NOMO-1 treated with dmso at 0.1 percent for 144 hours (cell line): ENCODE measurements at regions not wholly inside any gene's neighbourhood (a gene's known extent, or its start where the extent isn't known, plus 50 kb on each side); places are given as distances from the start of the nearest gene placed in this dataset.

Source experiments
- DNase-seq: peaks from one replicate; lab custom pipeline; 2025; ENCODE audit not compliant: unreplicated experiment; lab: John Stamatoyannopoulos, UW

DNA sequence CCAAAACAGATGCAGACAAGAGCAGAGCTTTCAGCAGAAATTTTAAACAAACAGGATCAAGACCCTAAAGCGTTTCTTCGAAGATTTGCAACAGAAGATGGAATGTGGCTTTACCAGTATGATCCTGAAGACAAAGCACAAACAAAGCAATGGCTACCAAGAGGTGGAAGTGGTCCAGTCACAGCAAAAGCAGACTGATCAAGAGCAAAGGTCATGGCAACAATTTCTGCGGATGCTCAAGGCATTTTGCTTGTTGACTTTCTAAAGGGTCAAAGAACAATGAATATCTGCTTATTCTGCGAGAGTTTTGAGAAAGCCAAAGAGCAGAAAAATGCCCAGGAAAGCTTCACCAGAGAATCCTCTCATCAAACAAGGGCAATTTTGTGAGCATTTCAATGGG lies 130.4 kb downstream of the MBL2 start:
- no peak for DNase-seq

DNA sequence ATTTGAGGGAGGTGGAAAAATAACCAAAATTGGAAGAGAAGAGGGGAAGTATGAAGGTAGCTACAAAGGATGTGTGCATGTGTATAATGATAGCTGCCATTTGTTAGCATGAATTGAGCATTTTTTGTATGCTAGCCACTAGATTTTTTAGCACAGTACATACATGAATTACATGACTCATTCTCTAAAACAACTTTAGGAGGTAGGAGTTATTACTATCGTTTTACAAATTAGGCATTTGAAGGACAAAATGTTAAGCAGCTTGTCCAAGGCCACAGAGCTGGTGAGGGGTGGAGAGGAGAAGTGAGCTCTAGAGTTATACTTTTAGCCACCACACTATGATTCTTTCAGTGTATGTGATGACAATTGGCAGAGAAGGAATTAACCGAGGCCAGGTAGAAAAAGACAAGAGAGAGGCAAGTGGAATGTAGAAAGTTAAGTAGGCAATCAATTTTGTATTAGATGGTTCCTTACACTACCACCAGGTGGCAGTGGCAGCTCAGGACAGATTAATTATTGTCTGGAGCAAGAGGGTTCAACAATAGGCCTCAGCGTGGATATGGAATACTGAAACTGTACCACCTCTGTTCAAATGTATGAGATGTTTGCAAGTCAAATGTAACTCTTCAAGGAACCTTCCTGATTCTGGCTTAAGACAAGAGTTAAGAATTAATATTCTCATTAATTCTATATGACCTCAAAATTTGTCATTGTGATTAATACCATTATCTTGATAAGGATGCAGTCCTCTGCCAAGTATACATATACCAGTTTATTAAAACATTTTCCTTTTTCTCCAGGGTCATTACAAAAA lies 128.0 kb downstream of the MBL2 start:
- peak; percentile 6 for DNase-seq

DNA sequence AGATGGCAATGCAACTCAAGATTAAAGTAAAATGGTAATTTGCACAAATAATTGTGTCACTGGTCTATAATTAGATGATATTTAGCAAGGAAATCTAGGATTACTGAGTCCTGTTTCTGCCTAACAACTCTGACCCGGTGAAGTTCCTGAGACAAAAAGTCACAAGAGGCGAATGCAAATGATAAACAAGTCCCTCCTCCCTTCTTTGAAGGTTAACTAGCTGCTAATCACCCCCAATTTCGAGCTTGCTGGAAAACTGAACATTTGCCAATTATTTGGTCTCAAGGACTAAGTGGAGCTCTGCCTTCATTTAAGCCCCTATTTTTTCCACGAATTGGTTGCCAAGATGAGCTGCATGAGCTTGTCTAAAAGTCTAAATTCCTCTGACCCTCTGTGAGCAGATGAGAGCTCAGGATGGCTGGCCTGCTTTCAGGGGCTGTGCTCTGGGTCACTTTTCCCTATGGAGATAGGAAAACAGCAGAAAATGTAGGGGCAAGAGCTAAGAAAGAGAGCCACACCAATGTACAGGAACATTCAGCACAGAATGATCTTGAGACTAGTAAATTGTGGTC lies 127.3 kb downstream of the MBL2 start:
- no peak for DNase-seq

DNA sequence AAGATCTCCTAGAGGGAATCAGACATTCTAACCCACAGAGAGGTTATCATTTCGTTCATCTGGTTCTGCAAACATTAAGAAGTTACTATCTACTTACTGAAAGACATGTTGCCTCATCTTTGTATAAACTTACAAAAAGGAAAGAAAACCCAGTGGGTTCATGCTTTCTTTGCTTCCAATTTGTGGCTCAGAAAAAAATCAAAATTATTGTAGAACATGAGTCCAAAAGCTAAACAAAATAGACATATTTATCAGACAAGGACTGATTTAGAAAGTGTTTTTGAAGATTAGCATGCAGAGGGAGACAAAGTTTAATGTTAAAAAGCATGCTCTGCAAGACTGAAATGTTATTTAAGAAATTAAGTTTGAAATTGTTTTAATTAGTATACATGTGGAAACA lies 123.1 kb downstream of the MBL2 start:
- DNase-seq = no peak

DNA sequence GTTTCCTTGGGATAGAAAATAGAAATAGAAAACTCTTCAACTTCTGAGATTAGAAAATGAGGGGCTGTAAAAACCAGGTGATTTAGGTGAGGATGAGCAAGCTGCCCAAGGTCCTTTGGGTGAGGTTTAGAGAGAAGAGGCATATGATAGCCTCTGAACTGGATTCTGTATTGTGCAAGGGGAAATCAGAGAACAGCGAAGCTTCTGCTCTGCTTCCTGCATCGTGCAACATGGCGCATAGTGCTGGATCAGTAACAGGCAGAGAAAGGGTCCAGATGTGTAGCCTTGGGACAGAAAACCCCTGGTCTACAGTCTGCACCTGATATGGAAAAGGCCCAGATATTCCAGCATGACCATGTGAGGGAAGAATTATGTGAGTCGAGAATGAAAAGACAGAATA lies 121.7 kb downstream of the MBL2 start:
- DNase-seq = no peak

DNA sequence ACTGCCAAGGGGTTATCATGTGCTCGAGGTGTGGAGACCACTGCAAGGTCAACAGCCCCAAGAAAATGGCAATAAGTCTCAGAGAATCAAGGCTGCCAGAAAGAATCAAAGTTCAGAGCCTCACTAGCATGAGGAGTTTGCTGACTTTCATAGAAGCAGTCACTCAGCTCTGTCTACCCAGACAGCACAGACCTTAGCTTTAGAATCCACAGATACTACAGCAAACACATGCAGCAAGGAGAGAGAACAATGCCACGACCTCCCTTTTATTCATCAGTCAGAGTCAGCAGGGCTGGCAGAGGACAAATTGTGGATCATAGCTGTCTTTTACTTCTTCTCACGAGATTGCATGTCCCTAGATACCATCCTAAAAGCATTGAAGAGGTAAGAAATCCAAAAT lies 121.3 kb downstream of the MBL2 start:
- no peak for DNase-seq

DNA sequence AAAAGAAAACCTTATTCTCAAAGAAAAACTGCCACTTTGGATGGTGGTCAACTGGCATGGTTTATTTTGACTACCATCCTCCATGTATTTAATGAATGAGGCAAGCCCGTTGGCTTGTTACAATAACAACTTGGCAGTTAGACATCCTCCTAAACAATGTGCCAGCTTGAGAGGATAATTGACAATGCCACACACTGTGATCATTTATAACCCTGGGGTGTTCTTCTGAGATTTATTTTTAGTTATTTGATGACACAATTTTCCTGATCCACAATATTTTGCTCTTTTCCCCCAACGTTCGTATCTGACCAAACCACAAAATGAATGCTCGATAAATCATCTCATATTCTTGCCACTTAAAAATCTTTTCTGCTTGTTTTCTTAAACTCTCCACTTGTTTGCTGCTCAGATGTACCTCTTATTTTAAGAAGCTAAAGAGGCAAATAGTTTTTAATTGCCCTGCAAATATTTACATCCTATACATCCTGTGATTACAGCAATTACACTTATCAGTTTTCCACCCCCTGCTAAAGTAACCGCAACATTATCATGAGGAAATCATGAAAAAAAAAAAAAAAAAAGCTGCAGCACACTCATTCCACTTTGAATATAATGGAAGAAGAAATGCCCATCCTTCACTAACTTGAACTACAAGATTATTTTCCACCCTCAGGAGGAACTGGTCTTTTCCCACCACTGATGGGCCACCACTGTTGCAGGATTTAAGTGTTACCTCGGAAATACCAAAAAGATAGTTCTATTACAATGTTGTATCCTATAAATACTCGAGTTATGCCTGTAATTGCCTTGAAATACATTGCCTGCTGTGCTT lies 119.9 kb downstream of the MBL2 start:
- DNase-seq = peak; percentile 43

DNA sequence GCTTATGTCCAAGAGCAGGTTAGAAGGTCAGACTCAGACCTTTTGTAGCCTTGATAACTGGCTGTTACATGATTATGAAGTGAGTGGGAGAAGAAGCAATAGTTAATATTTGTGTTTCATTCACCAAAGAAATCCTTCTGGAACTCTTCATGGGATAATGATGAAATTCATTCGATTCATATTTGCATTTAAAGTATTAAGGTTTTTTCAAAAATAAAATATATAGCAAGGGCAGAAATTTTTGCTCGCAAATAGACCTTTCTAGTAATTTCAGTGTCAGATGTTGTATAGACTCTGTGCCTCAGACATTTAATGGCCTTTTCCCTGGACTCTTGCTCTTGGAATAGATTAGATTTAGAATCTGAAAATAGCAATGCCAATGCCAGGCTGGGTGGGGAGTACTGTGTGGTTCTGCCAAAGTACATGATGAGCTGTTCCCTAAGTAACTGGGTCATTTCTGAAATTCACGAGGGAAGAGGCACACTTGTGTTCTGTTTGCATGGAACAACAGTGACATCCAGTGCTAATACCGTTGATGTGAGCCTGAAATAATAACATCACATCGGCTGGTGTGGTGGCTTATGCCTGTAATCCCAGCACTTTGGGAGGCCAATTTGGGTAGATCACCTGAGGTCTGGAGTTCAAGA lies 119.2 kb downstream of the MBL2 start:
- no peak for DNase-seq

DNA sequence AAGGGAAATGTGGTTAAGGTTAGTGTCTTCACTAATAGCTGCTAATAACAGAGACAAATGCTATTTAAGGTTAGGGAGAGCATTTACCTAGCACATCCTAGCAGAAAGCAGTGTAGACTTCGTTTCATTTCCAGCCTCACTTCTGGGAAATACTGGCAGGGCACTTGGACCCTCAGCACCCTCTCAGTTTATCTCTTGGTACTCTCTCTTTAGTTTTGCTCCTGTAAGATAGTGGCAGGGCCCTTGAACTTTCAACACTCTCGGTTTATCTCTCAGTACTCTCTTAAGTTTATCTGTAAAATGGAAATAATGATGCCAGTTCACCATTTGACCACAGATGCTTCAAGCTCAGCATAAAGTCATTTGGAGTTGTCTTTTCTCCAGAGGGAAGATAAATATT lies 118.4 kb downstream of the MBL2 start:
- no peak for DNase-seq

DNA sequence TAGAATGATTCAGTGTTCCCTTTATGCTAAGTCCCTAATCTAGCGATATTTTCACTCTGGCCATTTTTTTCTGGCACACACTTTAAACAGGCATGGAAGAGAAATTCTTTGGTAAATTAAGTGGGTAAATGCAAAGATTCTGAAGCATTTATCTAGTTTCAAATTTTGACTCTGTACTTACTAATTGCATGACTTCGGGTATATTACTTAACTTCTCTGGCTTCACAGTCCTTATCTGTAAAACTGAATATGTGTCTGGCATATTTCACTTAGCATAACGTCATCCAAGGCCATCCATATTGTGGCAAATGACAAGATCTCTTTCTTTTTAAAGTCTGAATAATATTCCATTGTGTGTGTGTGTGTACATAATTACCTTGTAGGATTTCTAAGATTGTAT lies 114.5 kb downstream of the MBL2 start:
- no peak for DNase-seq

DNA sequence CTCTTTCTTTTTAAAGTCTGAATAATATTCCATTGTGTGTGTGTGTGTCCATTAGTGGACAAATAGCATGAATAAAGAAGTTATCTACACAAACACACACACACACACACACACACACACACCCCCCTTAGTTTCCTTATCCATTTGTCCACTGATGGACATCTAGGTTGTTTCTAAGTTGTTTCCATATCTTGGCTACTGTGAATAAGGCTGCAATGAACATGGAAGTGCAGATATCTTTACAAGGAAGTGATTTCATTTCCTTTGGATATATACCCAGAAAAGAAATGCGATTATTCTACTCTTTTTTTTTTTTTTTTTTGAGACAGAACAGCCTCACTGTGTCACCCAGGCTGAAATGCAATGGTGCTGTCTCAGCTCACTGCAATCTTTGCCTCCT lies 113.5 kb downstream of the MBL2 start:
- DNase-seq = no peak

DNA sequence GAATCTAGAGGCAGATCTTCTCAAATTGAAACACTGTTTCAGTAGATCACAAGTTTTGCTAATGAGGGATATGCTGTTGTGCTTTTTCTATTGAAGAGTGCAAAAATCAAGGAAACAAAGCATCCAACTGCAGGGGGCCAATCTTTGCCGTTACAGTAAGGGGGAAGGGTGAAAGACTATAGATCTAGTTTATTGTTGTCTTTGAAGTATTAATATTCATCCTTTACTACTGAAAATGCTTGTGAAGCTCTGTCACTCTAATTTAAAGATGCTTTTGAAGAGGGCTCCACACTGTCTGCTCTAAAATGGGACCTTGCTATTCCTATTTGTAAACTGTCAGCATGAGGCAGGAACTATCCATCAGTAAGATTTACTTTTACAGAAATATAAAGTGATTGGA lies 110.3 kb downstream of the MBL2 start:
- DNase-seq = no peak

DNA sequence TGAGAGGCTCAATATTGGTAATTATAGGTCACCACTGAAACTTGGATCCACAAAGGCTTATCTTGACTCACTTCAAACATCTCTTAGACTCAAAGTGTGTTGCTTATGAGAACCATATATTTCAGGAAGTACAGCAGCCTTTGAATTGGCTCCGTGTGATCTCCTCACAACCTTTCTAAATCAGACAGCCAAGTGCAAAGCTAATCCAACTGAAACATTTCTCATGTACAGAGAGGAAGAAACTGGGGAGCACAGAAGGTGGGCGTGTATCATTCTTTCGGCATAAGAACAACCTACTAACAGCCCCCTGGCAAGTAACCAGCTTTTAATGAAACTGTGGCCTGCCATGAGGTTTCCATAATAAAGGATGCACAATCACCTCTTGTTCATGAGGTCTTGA lies 109.4 kb downstream of the MBL2 start:
- no peak for DNase-seq

DNA sequence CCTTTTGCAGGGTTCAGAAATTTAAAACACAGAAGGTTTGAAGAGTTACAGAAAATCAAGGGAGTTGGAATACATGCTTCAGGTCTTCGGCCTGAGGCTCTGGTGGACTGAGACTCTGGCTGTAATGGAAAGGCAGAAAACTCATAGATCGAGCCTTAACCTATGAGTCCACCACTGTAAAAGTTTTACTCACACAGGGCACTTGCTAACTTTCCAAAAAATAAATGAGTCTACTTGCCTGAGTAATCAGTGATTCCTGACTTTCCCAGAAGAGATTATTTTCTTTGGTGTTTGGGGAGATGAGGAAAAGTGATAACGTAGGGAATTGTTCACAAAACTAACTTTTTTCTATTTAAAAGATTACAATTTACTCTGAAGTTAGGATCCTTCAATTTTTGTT lies 108.0 kb downstream of the MBL2 start:
- no peak for DNase-seq

DNA sequence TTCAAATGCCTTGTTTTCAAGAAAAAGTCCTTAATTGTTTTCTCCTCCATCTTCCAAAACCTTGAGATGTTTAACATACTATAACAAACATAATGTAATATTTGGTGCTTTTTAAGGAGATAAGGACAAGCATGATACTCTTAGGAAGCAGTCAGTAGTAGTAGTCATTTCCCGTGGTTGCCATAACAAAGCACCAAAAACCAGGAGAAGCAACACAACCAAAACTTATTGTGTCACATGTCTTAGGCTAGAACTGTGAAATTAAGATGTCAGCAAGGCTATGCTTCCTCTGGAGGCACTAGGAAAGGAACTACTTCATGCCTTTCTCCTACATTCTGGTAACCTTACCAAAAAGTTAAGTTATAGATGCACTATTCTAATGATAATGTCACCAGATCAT lies 106.8 kb downstream of the MBL2 start:
- no peak for DNase-seq

DNA sequence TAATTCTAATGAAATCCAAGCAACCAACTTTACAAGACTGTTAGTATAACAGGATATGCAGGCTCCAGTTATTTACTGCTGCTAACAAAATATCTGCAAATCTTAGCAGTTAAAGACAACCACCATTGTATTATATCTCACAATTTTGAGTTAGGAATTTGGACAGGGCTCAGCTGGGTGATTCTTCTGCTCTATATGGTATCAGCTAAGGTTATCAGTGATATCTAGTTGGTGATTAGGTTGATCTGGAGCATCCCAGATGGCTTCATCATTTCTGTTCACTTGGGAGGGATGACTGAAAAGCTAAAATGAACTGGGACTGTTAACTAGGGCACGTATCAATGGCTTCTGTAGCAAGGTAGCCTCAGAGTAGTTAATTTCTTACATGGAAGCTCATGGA lies 105.7 kb downstream of the MBL2 start:
- DNase-seq = no peak

DNA sequence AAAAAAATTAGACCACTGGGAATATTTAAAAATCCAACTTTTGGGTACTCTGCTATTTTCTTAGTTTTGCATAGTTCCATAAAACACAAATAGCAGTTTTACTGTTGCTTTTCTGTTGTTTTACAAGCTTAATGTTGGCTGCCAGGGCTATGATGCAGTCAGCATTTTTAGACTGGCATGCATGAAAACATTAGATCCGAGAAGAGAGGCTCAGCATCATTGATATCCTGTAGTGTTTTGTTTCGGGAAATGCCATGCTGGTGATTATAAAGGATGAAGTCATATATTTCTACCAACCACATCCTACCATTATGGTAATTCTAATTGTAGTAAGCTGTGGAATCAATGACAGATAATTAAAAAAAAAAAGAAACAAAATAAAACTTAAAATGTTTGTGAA lies 104.6 kb downstream of the MBL2 start:
- no peak for DNase-seq

DNA sequence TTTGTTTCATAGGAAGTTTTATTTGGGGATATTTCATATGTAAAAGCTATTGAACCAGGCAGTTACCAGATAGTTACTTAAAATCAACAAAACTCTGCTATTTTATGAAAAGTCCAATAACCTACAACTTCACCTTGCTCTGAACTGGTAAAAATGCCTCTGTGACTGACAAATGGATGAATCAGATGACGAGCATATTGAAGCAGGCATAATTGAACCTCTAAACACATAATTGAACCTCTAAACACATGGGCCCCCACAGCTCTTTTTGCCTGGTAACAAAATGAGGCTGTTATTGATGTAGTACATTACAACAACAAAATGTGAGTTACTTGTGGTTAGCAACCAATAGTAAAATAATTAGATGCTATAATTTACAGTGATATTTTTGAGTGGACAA lies 99.7 kb downstream of the MBL2 start:
- DNase-seq = no peak

DNA sequence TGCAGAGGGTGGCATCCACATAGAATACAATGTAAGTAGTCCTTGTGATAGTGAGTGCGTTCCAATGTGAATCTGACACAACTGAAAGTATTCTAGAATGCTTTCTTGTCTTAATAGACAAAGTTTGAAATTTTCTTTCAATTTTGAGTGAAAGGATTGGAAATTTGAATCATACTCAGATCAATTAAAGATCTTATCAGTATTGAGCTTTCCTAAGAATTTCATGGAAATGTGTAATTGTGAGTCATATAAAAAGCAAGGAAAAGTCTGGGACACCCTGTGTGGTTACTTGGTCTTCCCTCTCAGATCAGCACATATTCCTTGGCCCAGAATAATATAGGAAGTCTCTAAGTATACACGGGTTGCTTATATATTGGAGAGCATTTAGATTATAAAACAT lies 99.1 kb downstream of the MBL2 start:
- DNase-seq = no peak

DNA sequence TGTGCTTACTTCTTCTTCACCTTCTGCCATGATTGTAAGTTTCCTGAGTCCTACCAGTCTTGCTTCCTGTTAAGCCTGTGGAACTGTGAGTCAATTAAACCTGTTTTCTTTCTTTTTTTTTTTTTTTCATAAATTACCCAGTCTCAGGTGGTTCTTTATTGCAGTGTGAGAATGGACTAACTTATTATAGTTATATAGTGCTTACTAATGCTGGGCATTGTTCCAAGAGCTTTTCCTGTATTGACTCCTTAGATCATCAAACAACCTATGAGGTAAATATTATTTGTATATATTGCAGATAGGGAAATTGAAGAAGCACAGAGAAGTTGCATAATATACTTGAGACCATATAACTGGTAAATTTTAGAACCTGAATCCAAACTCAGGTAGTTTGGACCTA lies 98.1 kb downstream of the MBL2 start:
- no peak for DNase-seq

DNA sequence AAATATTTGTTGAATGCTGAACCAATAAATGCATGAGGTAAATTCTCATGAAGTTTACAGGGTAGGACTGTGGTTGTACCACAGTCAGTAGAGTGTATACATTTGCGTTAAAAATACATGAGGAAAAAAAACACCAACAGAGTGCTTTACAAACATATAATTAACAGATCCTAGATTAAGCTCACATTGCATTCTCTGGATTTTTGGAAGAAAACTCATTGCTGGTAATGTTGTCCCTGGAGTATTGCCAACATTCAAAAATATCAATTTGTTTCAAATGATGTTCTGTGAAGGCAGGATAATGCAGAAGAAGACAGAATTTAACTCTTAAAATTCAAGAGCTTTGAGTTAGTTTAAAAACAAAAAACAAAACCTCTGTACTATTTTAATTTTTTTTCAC lies 95.5 kb downstream of the MBL2 start:
- no peak for DNase-seq

DNA sequence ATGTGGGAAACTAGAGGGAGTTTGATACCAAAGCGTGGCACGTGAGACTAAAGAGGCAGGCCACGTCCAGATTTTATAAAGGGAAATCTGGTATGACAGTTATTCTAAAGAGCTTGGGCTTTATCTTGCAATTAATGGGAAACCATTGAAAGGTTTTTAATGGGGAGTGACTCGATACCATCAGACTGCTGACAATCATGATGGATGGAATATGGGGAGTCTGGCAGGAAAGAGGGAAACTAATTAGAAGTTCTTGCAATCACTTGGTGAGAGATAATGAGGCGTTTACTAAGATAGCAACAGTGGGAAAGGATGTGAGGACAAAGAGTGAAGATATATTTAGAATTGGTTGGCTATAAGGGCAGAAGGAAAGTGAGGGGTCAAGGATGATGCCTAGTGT lies 94.0 kb downstream of the MBL2 start:
- DNase-seq = no peak
